ENCODE measurements at regions not wholly inside any gene's neighbourhood (a gene's known extent, or its start where the extent isn't known, plus 50 kb on each side); places are given as distances from the start of the nearest gene placed in this dataset.

- TF ChIP-seq POLR2A (IDR thresholded peaks at IDR 0.05; ENCODE audit: low read depth, low read length) (no peak), POLR2AphosphoS5 (IDR thresholded peaks at IDR 0.05; ENCODE audit: low read depth, low read length) (no peak), TAF1 (IDR thresholded peaks at IDR 0.05; ENCODE audit: borderline replicate concordance, low read depth, low read length) (no peak)
These were observed 149.0 kb upstream of the C1orf87 start for GRCh38 chr1:60222360-60223115.

Measured in GM12892 (cell line).